DMS53 treated with DMSO at 0.1 percent for 48 hours (cell line): ENCODE measurements at regions not wholly inside any gene's neighbourhood (a gene's known extent, or its start where the extent isn't known, plus 50 kb on each side); places are given as distances from the start of the nearest gene placed in this dataset.
A peak's percentile ranks its signal among the peaks of the same experiment; 100 is the strongest.
"Not testable (repeated sequence)": the region's sequence is repeated elsewhere in the genome, so short reads cannot be mapped to it uniquely, and the experiment has no call there.

Source experiments
- DNase-seq: peaks from one replicate; lab custom pipeline; 2025; ENCODE audit not compliant: unreplicated experiment; lab: John Stamatoyannopoulos, UW

DNA sequence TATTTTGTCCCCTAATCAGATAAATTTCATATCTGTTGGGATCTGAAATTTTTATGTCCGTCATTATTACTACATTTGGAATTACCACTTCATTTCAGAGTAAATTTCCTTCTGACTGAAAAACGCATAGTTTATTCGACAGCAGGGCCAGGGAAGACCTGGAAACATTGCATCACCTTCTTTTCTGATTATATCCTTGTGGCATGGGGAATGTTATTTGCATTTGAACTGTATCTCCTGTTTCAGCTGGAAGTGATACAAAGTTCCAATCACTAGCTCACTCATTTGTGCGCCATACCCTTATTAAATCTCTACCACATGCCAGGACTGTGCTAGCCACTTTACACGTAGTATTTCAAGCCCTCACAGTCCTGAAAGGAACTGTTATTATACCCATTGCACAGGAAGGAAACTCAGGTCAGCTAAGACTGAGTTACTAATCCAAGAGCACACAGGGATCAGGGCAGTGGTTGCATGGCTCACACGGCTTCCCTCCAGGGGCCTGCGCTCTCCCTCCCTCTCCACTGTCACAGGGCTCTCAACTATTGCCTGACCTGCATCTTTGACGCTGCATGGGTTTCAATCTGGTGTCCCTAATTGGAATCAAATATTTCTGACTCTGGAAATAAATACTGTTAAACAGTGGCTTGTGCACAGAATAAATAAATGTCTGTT lies 84.4 kb upstream of the NANOS1 start:
- DNase-seq = no peak

DNA sequence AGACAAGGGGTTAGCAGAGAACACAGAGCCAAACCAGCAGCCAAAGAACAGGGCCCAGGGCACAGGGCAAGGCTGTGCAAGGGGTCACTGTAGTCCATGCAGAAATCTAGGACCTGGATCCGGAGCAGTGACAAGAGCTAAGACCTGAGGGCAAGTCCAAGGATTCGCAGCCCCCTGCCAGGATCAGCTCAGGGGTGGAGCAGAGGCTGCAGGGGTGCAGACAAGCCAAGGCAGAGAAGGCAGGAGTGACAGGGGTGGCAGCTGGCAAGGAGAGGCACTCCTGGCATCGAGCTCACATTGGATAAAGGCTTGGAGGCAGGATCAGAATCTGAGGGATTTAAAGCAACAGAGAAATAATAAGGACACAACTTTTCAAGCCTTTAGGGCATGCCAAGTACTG lies 80.7 kb upstream of the NANOS1 start:
- no peak for DNase-seq

DNA sequence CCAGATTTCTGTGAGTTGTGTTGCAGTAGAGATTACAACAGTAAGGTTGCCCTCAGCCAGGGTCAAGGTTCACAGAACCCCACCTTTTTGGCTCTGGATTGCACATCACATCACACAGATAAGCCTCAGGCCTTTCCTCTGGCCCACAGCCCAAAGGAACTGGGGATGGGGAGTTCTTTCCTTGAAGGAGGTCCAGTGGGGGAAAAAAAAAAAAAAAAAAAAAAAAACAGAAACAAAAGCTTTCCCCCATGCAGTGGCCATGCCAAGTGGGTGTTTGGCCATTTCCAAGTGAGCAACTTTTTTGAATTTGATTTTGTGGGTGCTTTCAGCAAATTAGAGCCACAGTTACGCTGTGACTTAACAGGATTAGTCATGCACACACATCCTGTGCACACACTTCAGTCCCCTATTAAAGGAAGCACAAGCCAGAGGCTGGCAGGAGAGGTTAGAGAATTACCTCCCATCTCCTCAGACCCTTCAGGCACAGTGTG lies 79.3 kb upstream of the NANOS1 start:
- DNase-seq = peak; percentile 36

DNA sequence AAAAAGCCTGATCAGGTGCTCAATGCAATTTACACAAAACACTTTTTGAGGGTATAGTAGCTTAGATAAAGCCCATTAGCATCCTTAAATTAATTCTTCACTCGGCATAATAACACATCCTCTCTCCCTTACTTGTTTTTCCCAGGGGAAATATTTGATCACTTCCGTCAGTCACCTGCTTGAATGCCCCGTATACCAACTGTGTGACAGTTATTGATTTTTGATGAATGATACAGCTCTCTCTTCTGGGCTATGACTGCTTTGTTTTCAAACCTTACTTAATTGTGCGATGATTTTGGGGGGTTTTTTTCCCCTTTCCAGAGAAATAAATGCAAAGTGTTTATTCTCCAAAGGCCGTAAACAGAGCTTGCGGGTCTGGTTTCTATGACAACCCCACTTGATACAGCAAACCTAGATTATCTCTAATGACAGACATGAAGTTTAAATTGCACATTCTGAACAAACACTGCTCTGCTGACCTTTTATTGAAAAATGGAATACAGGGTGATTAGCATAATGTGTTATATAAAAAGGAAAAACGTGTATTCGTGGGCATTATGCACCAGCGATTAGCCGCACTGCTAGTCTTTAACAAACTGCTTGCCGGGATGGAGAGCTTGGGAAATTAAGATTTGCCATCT lies 78.4 kb upstream of the NANOS1 start:
- no peak for DNase-seq

DNA sequence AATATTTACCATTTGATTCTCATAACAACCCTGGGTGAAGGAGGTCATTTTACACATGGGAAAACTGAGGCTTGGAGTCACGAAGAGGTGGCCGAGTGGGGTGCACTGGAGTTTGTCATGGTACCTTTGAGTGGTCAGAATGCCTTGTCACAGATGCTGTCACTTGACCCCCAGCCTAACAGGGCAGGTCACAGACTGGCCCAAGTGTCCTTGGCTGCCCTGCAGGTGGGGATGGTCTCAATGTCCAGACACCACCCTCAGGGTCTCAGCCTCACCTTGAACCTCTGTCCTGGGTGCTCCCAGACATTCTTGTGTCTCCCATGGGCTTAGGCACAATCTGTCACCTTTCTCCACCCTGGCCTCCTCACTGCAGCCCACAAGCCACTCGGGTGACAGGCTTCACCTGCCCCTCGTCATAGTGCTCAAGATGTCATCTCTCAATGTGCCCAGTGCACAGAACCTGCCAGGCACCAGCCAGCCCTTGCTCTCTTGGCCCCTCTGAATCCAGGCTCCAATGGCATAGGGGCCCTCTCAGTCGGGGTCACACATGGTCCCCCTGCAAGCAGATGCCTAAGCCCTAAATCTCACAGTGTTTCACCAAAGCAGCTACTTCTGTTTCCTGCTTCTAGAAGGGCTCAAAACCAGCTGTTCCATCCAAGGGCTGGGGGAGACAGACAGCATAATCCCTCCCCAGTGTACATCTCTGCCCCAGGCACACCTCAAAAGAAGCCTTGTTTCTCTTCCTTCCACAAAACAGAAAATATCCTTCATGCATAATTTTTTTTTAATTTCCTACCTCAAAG lies 76.8 kb upstream of the NANOS1 start:
- no peak for DNase-seq

DNA sequence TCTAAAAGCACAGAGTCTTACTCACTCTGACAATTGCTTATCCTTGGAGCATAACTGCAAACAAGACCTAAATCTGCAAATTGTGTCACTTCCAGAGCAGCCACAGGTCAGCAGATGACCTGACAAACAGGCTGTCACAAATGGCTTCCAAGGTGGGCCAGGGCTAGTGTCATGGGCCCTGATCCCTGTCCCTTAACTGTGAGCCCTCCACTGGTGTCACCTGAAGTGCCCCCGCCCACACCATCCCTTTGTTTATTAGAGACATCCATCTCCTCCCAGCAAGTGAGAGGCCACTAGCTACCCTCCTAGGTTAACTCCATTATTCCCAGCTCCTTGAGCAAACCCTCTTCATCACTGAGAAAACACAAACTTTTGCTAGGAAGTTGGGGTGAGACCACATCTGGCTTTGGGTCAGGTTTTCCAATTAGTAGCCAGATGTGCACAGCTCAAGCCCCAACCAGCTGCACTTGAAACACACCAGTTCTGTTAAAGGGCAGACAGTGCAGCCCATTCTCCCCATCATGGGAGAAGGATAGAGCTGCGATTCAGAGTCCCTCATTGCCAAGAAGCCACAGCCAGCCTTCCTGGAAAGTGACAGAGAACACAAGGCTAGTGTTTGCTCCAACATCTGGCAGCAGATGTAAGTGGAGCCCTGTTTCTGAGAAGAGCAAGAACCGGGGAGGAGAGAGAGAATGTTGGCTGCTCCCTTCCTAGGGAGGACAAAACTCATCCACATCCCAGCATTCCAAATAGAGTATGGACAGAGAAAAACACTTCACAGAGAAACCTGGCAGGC lies 75.7 kb upstream of the NANOS1 start:
- DNase-seq = no peak

DNA sequence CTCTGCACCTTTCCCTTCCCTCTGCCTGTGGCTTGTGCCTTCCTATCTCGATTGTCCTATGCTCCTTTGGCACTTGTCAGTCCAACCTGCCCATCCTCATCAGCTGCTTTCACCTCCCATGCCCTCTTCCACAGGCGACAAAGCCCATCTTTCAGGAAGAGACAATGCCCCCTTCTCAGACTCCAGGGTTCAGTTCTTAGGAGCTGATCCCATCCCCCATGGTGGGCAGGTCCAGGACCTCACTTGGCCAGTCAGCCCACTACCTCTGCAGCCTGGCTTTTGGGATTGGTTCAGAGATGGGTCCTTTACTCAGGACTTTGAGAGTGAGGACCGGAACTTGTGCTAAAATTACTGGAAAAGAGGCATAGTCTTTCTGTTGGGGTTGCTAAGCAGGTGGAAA lies 74.0 kb upstream of the NANOS1 start:
- no peak for DNase-seq

DNA sequence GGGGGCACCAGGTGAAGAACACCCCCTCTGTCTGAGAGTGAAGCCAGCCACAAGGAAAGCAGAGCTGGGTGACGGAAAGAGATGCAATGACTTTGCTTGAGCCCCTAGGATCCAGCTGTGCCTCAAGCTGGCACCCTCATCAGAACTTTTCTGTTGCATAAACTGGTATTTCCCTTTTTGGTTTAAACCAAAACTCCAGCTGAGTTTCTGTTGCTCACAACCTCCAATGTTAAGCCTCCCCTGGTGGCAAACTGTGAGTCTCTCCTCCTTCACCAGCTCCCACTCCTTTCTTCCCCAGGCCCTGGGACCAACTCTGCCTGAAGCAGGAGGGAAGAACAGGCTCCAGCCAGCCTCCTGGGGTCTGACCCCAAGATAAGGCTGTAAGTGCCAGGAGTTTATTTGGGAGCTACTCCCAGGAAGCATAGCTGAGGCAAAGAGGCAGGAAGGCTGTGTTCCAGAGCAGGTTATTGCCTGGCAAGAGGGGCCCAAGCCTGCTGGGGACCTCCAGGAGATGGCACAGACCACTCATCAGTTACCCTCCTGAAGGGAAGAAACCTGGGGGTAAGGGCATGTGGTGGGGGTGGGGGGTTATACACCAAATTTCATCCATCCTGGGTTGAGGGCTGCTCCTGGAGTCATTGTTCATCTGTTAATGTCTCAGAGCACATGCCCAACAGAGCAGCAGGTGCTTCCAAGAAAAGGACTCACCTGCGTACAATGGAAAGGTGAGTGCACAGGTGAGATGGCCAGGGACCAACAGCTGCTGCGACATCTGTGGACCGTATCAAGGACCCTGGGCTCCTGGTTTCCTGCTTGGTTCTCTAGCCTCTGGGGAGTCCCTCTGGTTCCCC lies 73.3 kb upstream of the NANOS1 start:
- peak; percentile 39 for DNase-seq

DNA sequence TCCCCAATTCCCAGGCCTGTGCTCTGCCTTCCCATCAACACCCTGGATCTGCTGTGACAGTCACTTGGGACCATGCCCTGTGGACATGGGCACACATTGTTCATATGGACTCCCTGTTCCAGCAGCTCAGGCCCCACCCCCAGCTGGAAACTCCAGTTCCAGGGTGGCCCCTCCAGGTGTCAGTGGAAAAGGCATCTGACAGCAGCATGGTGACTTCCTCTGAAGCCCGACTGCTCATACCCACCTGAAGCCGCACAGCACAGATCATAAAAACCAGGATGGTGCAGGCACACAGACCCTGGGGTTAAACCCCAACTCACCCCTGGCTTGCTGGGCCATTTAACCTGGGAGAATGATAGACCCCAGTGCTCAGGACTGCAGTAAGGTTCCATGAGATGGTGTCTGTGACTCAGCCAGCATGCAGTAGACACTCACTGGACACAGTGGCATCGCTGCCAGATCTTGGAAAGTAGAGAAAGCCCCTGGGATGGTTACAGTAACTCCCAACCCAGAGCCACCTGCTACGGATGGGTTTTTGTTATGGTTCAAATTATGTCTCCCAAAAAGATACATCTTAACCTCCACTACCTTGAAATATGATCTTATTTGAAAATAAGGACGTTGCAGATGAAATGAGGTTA lies 72.6 kb upstream of the NANOS1 start:
- no peak for DNase-seq

DNA sequence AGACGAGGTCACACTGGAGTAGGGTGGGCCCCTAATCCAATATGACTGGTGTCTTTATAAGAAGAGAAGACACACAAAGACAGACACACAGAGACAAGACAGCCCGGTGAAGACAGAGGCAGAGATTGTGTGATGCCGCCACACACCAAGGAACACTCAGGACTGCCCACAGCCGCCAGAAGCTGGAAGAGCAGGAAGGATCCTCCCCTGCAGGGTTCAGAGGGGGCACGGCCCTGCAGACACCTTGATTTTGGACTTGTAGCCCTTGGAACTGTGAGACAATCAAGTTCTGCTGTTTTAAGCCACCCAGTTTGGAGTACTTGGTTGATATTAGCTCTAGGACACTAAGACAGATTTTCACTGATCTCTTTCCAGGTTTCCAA lies 72.1 kb upstream of the NANOS1 start:
- no peak for DNase-seq

DNA sequence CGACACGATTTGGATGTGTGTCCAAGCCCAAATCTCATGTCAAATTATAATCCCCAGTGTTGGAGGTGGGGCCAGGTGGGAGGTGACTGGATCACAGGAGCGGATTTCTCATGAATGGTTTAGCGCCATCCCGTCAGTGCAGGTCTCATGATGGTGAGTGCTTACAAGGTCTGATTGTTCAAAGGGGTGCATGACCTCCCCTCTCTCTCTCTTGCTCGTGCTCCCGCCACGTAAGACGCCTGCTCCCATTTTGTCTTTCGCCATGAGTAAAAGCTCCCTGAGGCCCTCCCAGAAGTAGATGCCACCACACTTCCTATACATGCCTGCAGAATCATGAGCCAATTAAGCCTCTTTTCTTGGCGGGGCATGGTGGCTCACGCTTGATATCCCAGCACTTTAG lies 71.5 kb upstream of the NANOS1 start:
- DNase-seq = no peak

DNA sequence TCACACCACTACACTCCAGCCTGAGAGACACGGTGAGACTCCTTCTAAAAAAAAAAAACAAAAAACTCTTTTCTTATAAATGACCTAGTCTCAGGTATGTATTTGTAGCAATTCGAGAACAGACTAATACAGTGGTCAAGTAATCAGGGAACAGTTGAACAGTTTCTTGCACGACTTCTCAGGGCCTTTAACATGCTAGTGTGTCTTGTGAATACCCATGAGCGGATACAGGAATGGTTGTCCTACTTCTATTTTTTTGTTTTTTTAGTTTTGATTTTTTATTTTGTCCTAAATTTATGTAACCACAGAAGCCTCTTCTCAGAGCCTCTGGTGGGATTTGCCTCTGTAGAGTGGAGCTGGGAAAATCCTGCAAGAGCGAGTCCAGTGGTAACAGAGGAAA lies 71.0 kb upstream of the NANOS1 start:
- no peak for DNase-seq

DNA sequence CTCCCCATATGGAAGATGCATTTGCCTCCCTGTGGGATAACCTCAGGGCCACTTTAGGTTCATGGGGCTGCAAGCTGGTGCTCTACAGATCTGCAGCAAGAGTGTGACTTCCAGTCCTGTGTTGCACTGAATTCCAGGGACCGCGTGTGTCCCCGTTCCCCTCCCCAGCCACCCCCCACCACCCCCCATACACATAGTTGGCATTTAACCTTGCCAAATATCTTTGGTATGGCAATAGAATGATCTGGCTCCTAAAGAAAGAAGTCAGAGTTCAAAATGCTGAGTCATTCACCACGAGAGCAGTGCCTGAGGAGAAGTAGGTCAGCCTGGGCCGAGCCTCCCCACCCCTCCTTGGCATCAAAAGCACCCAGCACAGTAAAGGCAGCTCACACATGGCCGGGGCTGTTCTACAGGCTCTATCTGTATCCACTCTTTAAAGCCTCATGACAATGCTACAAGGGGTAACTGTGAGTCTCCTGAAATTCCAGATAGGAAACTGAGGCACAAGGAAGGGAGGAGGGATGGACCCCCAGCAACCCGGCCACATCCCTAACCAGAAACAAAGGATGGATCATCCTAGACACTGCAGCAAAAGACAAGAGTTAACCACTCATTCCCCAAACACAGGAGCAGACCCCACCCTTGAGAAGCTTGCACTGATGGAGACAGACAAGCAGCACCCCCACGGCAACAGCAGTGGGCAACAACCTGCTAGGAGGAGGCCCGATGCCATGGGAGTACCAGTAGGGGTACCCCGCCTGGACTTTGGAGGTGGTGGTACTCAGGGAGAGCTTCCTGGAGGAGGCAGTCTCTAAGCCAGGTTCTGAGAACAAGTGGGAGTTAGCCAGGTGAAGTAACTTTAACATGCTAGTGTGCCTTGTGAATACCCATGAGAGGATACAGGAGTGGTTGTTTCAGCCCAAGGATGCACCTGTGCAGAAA lies 70.3 kb upstream of the NANOS1 start:
- DNase-seq = peak; percentile 23

DNA sequence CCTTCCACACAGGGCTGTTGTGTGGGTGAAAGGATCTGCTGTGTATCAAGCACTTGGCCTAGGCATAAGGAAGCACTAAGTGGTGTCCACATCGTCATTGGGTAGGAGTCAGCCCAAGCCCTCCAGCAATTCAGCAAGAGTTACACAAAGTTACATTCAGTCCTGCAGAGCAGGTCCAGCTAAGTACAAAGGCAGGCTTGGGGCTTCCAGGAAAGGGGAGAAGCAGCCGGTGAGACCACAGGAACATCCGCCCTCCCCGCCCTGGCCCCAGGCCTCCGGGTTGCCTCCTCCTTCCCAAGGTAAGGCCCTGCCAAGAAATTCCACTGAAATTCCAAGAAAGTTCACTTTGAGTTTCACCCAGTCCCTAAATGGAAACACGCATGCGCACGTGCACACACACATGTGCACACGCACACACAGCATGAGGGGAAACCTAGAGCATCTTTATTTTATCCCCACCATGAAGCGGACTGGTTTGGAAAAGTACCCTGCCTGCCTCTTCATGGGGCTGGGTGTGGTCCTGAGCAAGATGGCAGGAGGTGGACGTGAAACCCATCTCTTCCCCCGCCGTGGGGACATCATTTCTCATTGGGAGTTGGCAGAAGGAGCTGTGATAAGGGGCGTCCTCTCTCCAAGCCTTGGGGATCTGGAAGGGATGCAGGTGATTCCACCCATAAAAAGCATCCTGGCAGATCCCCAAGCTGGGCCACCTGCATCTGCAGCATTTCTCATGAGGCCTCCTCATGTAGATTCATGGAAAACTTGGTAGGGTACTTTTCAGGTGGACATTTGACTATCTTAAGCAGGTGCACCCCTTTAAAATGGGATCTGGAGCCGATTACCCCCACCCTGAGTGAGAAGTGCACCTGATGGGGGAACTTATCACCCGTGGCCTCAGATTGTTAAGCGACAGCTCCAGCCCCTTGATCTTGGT lies 69.1 kb upstream of the NANOS1 start:
- DNase-seq = no peak

DNA sequence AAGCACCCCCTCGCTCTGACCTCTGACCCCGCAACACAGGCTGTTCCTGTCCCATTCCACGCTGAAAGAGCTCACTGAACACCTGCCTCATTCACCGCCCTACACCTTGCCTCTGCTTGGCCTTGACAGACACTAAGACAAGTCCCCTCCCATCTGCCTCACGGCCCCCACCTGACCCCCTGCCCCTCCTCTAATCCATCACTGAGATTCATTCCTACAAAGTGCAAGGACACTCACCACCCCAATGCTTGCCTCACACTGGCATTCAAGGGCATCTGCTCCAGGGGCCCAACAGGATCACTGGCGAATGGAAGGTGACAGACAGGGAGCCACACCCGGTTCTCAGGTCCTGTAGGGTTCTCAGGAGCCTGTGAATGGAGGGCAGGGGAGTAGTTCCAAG lies 68.1 kb upstream of the NANOS1 start:
- DNase-seq = no peak

DNA sequence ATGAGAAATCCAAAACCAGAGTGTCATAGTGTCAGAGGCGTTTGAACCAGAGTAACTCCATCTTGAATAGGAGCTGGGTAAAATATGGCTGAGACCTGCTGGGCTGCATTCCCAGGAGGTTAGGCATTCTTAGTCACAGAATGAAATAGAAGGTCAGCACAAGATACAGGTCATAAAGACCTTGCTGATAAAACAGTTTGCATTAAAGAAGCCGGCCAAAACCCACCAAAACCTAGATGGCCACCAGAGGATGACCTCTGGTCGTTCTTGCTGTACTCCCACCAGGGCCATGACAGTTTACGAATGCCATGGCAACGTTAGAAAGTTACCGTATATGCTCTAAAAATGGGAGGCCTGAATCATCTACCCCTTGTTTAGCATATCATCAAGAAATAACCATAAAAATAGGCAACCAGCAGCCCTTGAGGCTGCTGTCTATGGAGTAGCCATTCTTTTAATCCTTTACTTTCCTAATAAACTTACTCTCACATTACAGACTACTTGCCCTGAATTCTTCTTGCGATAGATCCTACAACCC lies 67.1 kb upstream of the NANOS1 start:
- not testable (repeated sequence) for DNase-seq

DNA sequence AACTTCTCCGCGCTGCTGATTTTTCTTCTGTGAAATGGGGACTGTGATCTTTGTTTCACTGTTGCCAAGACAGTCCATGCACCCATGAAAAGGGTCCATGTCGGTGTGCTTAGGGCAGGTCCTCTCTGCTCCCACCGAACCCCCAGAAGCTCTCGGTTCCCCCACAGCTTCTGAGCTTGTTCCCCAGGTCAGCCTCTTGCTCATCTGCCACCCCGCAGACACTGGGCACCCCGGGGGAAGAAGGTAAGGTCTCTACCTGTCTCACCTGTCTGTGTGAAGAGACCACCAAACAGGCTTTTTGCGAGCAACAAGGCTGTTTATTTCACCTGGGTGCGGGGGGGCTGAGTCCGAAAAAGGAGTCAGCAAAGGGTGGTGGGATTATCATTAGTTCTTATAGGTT lies 66.2 kb upstream of the NANOS1 start:
- DNase-seq = no peak
